Activated T-helper 17 cell treated with anti-CD3 and anti-CD28 coated beads, Interleukin-2, amount 50 U/mL, for 72 hours (primary cell): ENCODE measurements at regions not wholly inside any gene's neighbourhood (a gene's known extent, or its start where the extent isn't known, plus 50 kb on each side); places are given as distances from the start of the nearest gene placed in this dataset.
"Not testable (repeated sequence)": the region's sequence is repeated elsewhere in the genome, so short reads cannot be mapped to it uniquely, and the experiment has no call there.

Experiments
- ATAC-seq: fragments of 150-1000 bp; cut with Tn5 transposase; replicated peaks from 2 replicates; pipeline ENCODE4 v1.10.0; 2021; ENCODE audit warnings: mild to moderate bottlenecking, moderate library complexity
- H3K27ac Mint-ChIP-seq: one replicate; pipeline ENCODE4 v1.8.0; 2022; ENCODE audit warnings: mixed read lengths
- H3K27me3 Mint-ChIP-seq: one replicate; pipeline ENCODE4 v1.8.0; 2022; ENCODE audit warnings: mixed read lengths
- H3K36me3 Mint-ChIP-seq: one replicate; pipeline ENCODE4 v1.8.0; 2022; ENCODE audit warnings: low read depth, mild to moderate bottlenecking, mixed read lengths
- H3K4me1 Mint-ChIP-seq: one replicate; pipeline ENCODE4 v1.8.0; 2022; ENCODE audit warnings: mixed read lengths
- H3K4me3 Mint-ChIP-seq: one replicate; pipeline ENCODE4 v1.8.0; 2022; ENCODE audit warnings: mild to moderate bottlenecking, mixed read lengths
- H3K9me3 Mint-ChIP-seq: one replicate; pipeline ENCODE4 v1.8.0; 2022; ENCODE audit warnings: mixed read lengths

GRCh38 chr2:72023678-72024390 is 123.8 kb downstream of the CYP26B1 start:
- ATAC-seq = no peak
- Mint-ChIP-seq H3K9me3 (no peaks in the 10 kb centered on the region), H3K27me3 (peaks cover 11% of the 10 kb centered on the region), H3K4me3 (no peak overlapping the region), H3K36me3 (no peaks in the 10 kb centered on the region), H3K4me1 (no peaks in the 10 kb centered on the region), H3K27ac (no peak overlapping the region)

- not testable (repeated sequence) for H3K4me1 Mint-ChIP-seq, H3K9me3 Mint-ChIP-seq, H3K4me3 Mint-ChIP-seq, H3K27ac Mint-ChIP-seq, H3K36me3 Mint-ChIP-seq, ATAC-seq
- H3K27me3 Mint-ChIP-seq = peaks cover 11% of the 10 kb centered on the region
These were observed 126.3 kb downstream of the CYP26B1 start for GRCh38 chr2:72021371-72021770.

DNA sequence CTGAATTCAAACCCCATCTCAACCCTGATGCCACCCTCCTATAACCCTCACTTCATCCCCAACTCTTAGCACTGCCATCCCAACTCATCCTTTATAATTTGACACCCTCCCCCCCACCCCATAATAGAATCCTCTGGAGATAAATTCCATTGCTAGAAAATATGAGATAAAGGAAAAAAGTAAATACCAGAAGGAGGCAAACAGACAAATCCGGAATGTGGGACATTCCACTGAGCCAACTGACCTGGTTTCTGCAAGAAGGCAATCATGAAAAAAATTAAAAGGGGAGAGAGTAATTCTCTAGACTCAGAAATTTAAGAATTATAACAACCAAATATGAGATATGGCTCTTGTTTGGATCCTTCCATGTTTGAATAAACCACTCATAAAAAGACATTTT is 132.4 kb downstream of the CYP26B1 start:
- H3K4me3 Mint-ChIP-seq = no peak overlapping the region
- H3K27me3 Mint-ChIP-seq = peaks cover 5% of the 10 kb centered on the region
- no peaks in the 10 kb centered on the region for H3K4me1 Mint-ChIP-seq
- ATAC-seq = no peak
- H3K27ac Mint-ChIP-seq = no peak overlapping the region
- no peaks in the 10 kb centered on the region for H3K9me3 Mint-ChIP-seq
- no peaks in the 10 kb centered on the region for H3K36me3 Mint-ChIP-seq

- Mint-ChIP-seq H3K36me3 (no peaks in the 10 kb centered on the region), H3K27ac (no peak overlapping the region), H3K27me3 (peaks cover 5% of the 10 kb centered on the region), H3K4me3 (no peak overlapping the region), H3K9me3 (no peaks in the 10 kb centered on the region), H3K4me1 (no peaks in the 10 kb centered on the region)
- ATAC-seq = no peak
These were observed 132.8 kb downstream of the CYP26B1 start for GRCh38 chr2:72014831-72015230.

DNA sequence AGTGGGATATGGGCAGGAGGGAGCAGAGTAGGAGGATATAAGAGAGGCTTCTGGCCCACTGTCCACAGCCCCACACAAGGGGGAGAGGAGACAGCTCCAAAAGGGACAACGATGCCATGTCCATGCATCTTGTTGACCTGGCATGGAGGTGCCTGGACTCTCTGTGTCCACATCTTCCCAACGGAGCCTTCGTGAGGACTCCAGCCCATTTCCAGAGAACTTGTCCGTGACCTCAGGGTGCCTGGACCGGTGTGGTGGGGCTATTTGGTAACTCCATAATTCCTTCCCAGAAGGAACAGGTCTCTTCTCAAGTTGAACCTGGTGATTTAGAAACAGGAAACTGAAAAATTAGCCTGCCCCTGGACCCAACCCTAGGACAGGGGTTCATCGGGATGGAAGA is 133.9 kb downstream of the CYP26B1 start:
- H3K27ac Mint-ChIP-seq = no peak overlapping the region
- H3K36me3 Mint-ChIP-seq = no peaks in the 10 kb centered on the region
- H3K27me3 Mint-ChIP-seq = peaks cover 5% of the 10 kb centered on the region

DNA sequence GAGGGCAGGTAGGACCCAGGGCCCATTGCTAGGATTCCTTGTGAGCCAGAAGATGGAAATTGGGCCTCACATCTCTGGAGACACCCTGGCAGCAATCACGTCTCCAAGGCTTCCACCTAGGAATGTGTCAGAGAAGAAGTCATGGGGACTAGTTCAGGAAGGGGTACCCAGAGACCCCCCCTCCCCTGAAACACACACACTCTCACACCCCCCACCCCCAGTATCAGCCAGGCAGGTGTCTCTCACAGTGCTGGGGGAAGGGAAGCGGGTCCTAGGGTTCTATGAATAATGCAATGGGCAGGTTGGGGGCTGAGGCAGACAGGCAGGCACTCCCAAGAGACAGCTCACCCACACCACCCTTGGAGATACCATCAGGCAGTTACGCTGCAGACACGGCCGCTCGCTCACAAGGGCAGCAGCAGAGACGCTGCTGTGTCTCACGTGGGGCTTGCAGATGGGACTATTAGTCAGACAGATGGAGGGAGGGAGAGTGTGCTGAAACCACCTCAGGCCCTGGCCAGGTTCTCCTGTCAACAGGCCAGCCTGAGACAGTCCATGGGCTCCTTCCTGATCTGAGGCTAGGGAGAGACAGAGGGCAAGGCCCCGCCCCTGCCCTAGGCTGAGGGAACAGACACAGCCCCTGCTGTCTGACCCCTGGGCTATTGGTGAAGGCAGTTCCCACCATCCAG is 134.6 kb downstream of the CYP26B1 start:
- no peaks in the 10 kb centered on the region for H3K36me3 Mint-ChIP-seq
- no peak overlapping the region for H3K27ac Mint-ChIP-seq
- no peaks in the 10 kb centered on the region for H3K9me3 Mint-ChIP-seq
- no peak for ATAC-seq
- H3K27me3 Mint-ChIP-seq = peaks cover 5% of the 10 kb centered on the region
- H3K4me1 Mint-ChIP-seq = no peaks in the 10 kb centered on the region
- no peak overlapping the region for H3K4me3 Mint-ChIP-seq

More for the DNA sequence above, 133.9 kb downstream of the CYP26B1 start:
- Mint-ChIP-seq H3K9me3 (no peaks in the 10 kb centered on the region), H3K4me1 (no peaks in the 10 kb centered on the region), H3K4me3 (no peak overlapping the region)
- ATAC-seq = no peak

- no peak for ATAC-seq
- H3K27me3 Mint-ChIP-seq = peaks cover 5% of the 10 kb centered on the region
- H3K4me1 Mint-ChIP-seq = no peaks in the 10 kb centered on the region
- H3K4me3 Mint-ChIP-seq = no peak overlapping the region
- H3K27ac Mint-ChIP-seq = no peak overlapping the region
- H3K36me3 Mint-ChIP-seq = no peaks in the 10 kb centered on the region
- no peaks in the 10 kb centered on the region for H3K9me3 Mint-ChIP-seq
These were observed 135.9 kb downstream of the CYP26B1 start for GRCh38 chr2:72011791-72012190.

- no peak overlapping the region for H3K27ac Mint-ChIP-seq
- no peaks in the 10 kb centered on the region for H3K4me1 Mint-ChIP-seq
- H3K27me3 Mint-ChIP-seq = peaks cover 5% of the 10 kb centered on the region
- ATAC-seq = no peak
- H3K36me3 Mint-ChIP-seq = no peaks in the 10 kb centered on the region
- no peaks in the 10 kb centered on the region for H3K9me3 Mint-ChIP-seq
- H3K4me3 Mint-ChIP-seq = no peak overlapping the region
These were observed 136.3 kb downstream of the CYP26B1 start for GRCh38 chr2:72011370-72011689.

GRCh38 chr2:72010647-72011369 is 136.9 kb downstream of the CYP26B1 start:
- Mint-ChIP-seq H3K36me3 (no peaks in the 10 kb centered on the region), H3K4me3 (no peak overlapping the region), H3K27me3 (peaks cover 8% of the 10 kb centered on the region), H3K9me3 (no peaks in the 10 kb centered on the region), H3K27ac (no peak overlapping the region), H3K4me1 (no peaks in the 10 kb centered on the region)
- ATAC-seq = no peak

DNA sequence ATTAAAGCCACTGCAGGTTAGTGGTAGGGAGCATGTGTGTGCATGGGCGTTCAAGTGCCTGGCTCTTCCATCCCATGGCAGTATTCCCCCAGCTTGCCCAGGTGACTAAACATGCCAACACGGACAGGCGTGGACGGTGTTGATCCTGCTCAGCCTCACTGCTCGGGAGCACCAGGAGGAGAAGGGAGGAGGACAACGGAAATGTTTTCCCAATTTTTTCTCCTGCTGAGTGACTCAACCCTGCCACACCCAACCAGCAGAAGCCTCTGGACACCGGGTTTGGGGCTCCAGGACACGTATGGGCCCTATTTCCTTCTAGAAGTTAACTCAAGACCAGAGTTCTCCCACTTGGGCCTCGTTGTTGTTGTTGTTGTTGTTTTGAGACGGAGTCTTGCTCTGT is 139.1 kb downstream of the CYP26B1 start:
- Mint-ChIP-seq H3K27ac (no peak overlapping the region), H3K4me1 (no peaks in the 10 kb centered on the region), H3K4me3 (no peak overlapping the region), H3K9me3 (no peaks in the 10 kb centered on the region), H3K27me3 (peaks cover 11% of the 10 kb centered on the region), H3K36me3 (no peaks in the 10 kb centered on the region)
- no peak for ATAC-seq

- Mint-ChIP-seq H3K27me3 (peaks cover 15% of the 10 kb centered on the region), H3K4me3 (no peak overlapping the region), H3K9me3 (no peaks in the 10 kb centered on the region), H3K4me1 (no peaks in the 10 kb centered on the region), H3K36me3 (no peaks in the 10 kb centered on the region), H3K27ac (no peak overlapping the region)
- ATAC-seq = no peak
These were observed 140.3 kb downstream of the CYP26B1 start for GRCh38 chr2:72007402-72007801.

- H3K27ac Mint-ChIP-seq = no peak overlapping the region
- no peak overlapping the region for H3K4me3 Mint-ChIP-seq
- ATAC-seq = no peak
- H3K9me3 Mint-ChIP-seq = no peaks in the 10 kb centered on the region
- H3K27me3 Mint-ChIP-seq = peaks cover 19% of the 10 kb centered on the region
- no peaks in the 10 kb centered on the region for H3K4me1 Mint-ChIP-seq
- H3K36me3 Mint-ChIP-seq = no peaks in the 10 kb centered on the region
These were observed 141.4 kb downstream of the CYP26B1 start for GRCh38 chr2:72006188-72006736.

GRCh38 chr2:72004976-72005375 is 142.7 kb downstream of the CYP26B1 start:
- H3K27me3 Mint-ChIP-seq = peaks cover 22% of the 10 kb centered on the region
- no peaks in the 10 kb centered on the region for H3K4me1 Mint-ChIP-seq
- ATAC-seq = no peak
- H3K27ac Mint-ChIP-seq = no peak overlapping the region
- no peaks in the 10 kb centered on the region for H3K36me3 Mint-ChIP-seq
- no peak overlapping the region for H3K4me3 Mint-ChIP-seq
- peaks cover 5% of the 10 kb centered on the region for H3K9me3 Mint-ChIP-seq

- peaks cover 25% of the 10 kb centered on the region for H3K27me3 Mint-ChIP-seq
- H3K27ac Mint-ChIP-seq = no peak overlapping the region
- H3K36me3 Mint-ChIP-seq = no peaks in the 10 kb centered on the region
- H3K9me3 Mint-ChIP-seq = peaks cover 5% of the 10 kb centered on the region
- H3K4me1 Mint-ChIP-seq = no peaks in the 10 kb centered on the region
- no peak overlapping the region for H3K4me3 Mint-ChIP-seq
- ATAC-seq = no peak
These were observed 143.3 kb downstream of the CYP26B1 start for GRCh38 chr2:72004201-72004915.
